Activated CD4-positive, alpha-beta T cell treated with anti-CD3 and anti-CD28 coated beads, Interleukin-2, amount 10 ng/mL, durations not matched to agents 24 days and 14 days (primary cell): ENCODE measurements at regions not wholly inside any gene's neighbourhood (a gene's known extent, or its start where the extent isn't known, plus 50 kb on each side); places are given as distances from the start of the nearest gene placed in this dataset.

Source experiments
- DNase-seq: peaks from one replicate; pipeline ENCODE4 v3.0.0; 2022
- H3K27ac Mint-ChIP-seq: one replicate; pipeline ENCODE4 v1.8.0; 2022; ENCODE audit warnings: mild to moderate bottlenecking, mixed read lengths
- H3K27me3 Mint-ChIP-seq: one replicate; pipeline ENCODE4 v1.8.0; 2022; ENCODE audit warnings: mixed read lengths
- H3K36me3 Mint-ChIP-seq: one replicate; pipeline ENCODE4 v1.8.0; 2022; ENCODE audit warnings: low read depth, mild to moderate bottlenecking, mixed read lengths
- H3K4me1 Mint-ChIP-seq: one replicate; pipeline ENCODE4 v1.8.0; 2021; ENCODE audit warnings: mixed read lengths
- H3K4me3 Mint-ChIP-seq: one replicate; pipeline ENCODE4 v1.8.0; 2022; ENCODE audit warnings: mild to moderate bottlenecking, moderate library complexity, mixed read lengths
- H3K9me3 Mint-ChIP-seq: one replicate; pipeline ENCODE4 v1.8.0; 2021; ENCODE audit warnings: mixed read lengths
- intact Hi-C: fragments of 100-400 bp; cut with micrococcal nuclease; formaldehyde crosslinking; loops from one replicate; pipeline ENCODE4 v1.15.1; 2023

GRCh38 chr5:56327809-56328208 lies 94.7 kb upstream of the ANKRD55 start:
- H3K9me3 Mint-ChIP-seq, result peaks cover 12% of the 10 kb centered on the region
- peaks cover 62% of the 10 kb centered on the region for H3K4me1 Mint-ChIP-seq
- peak overlapping the region; percentile 67 for H3K4me3 Mint-ChIP-seq
- H3K27ac Mint-ChIP-seq, result peak overlapping the region; percentile 89
- intact Hi-C loops, result loop anchor here (1.0 to 10.0 kb wide), 9 partner anchors 153 to 847 kb away; partner anchors contain the start of gene GPBP1
- DNase-seq, result peak; percentile 91
- no peaks in the 10 kb centered on the region for H3K27me3 Mint-ChIP-seq
- H3K36me3 Mint-ChIP-seq, result peaks cover 4% of the 10 kb centered on the region

- intact Hi-C loops, result loop anchor here (5.0 to 10.0 kb wide), 3 partner anchors 232 to 511 kb away; no protein-coding TSS in a partner anchor
- H3K4me1 Mint-ChIP-seq, result peaks cover 63% of the 10 kb centered on the region
- H3K27me3 Mint-ChIP-seq, result no peaks in the 10 kb centered on the region
- H3K4me3 Mint-ChIP-seq, result peak overlapping the region; percentile 65
- H3K36me3 Mint-ChIP-seq, result peaks cover 2% of the 10 kb centered on the region
- no peak for DNase-seq
- peaks cover 4% of the 10 kb centered on the region for H3K9me3 Mint-ChIP-seq
- H3K27ac Mint-ChIP-seq, result peak overlapping the region; percentile 89
These were observed 93.6 kb upstream of the ANKRD55 start for GRCh38 chr5:56326770-56327169.

DNA sequence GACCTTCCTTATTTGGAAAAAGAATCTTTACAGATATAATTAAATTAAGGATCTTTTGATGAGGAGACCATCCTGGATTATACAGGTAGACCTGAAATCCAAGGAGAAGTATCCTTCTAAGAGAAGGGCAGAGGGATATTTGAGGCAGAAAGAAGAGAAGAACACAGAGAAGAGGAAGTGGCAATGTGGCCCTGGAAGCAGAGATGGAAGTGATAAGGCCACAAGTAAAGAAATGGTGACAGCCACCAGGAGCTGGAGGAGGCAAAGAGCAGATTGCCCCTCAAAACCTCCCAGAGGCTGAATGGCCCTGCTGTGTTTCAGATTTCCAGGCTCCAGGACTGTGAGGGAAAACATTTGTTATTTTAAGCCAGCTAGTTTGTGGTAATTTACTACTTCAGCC lies 93.0 kb upstream of the ANKRD55 start:
- peaks cover 2% of the 10 kb centered on the region for H3K36me3 Mint-ChIP-seq
- intact Hi-C loops, result loop anchor here (5.0 to 10.0 kb wide), 3 partner anchors 231 to 511 kb away; no protein-coding TSS in a partner anchor
- peak overlapping the region; percentile 83 for H3K27ac Mint-ChIP-seq
- H3K4me3 Mint-ChIP-seq, result peak overlapping the region; percentile 29
- H3K4me1 Mint-ChIP-seq, result peaks cover 65% of the 10 kb centered on the region
- H3K9me3 Mint-ChIP-seq, result peaks cover 4% of the 10 kb centered on the region
- H3K27me3 Mint-ChIP-seq, result no peaks in the 10 kb centered on the region
- DNase-seq, result no peak

GRCh38 chr5:56325039-56325438 lies 91.9 kb upstream of the ANKRD55 start:
- peaks cover 2% of the 10 kb centered on the region for H3K36me3 Mint-ChIP-seq
- H3K27me3 Mint-ChIP-seq, result no peaks in the 10 kb centered on the region
- H3K9me3 Mint-ChIP-seq, result peaks cover 4% of the 10 kb centered on the region
- no peak overlapping the region for H3K4me3 Mint-ChIP-seq
- peaks cover 58% of the 10 kb centered on the region for H3K4me1 Mint-ChIP-seq
- no peak for DNase-seq
- no peak overlapping the region for H3K27ac Mint-ChIP-seq
- intact Hi-C loops, result loop anchor here (5.0 to 10.0 kb wide), 3 partner anchors 230 to 512 kb away; no protein-coding TSS in a partner anchor

DNA sequence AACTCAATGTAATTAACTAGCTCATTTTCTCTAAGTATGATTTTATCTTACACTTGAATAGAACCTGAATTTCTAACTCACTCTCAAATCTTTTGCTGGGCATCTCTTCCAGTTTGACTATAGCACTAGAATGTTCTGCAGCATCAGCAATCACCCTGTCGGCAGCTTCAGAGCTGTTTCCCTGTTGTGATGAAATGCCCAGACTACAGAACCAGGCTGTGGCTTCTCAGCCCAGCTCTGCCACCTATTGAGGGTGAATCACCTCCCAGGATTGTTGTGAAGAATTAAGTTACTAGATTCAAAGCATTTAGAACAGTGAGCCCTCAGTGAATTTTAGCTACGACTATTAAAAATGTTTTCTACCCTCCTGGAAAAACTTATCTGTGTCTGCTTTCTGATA lies 90.4 kb upstream of the ANKRD55 start:
- intact Hi-C loops, result loop anchor here (10.0 kb wide), 1 partner anchor 229 kb away; no protein-coding TSS in a partner anchor
- Mint-ChIP-seq H3K27ac (peak overlapping the region; percentile 75), H3K27me3 (no peaks in the 10 kb centered on the region), H3K4me3 (no peak overlapping the region), H3K4me1 (peaks cover 49% of the 10 kb centered on the region), H3K9me3 (peaks cover 4% of the 10 kb centered on the region), H3K36me3 (peaks cover 2% of the 10 kb centered on the region)
- no peak for DNase-seq

DNA sequence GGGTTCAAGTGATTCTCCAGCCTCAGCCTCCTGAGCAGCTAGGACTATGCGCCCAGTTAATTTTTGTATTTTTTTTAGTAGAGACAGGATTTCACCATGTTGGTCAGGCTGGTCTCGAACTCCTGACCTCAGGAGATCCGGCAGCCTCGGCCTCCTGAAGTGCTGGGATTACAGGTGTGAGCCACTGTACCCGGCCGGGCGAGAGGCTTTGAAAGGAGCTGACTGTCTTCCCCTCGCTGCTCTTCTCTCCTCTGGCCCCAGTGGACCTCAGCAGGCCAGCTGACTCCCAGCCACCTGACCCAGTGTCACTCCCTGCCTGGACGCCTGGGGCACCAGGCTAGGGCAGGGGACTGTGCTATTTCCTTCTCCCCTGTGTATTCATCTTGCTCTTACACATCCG lies 89.5 kb upstream of the ANKRD55 start:
- intact Hi-C loops, result loop anchor here (10.0 kb wide), 1 partner anchor 228 kb away; no protein-coding TSS in a partner anchor
- Mint-ChIP-seq H3K4me3 (no peak overlapping the region), H3K27ac (no peak overlapping the region), H3K9me3 (peaks cover 4% of the 10 kb centered on the region), H3K27me3 (no peaks in the 10 kb centered on the region), H3K4me1 (peaks cover 43% of the 10 kb centered on the region), H3K36me3 (peaks cover 2% of the 10 kb centered on the region)
- DNase-seq, result no peak

DNA sequence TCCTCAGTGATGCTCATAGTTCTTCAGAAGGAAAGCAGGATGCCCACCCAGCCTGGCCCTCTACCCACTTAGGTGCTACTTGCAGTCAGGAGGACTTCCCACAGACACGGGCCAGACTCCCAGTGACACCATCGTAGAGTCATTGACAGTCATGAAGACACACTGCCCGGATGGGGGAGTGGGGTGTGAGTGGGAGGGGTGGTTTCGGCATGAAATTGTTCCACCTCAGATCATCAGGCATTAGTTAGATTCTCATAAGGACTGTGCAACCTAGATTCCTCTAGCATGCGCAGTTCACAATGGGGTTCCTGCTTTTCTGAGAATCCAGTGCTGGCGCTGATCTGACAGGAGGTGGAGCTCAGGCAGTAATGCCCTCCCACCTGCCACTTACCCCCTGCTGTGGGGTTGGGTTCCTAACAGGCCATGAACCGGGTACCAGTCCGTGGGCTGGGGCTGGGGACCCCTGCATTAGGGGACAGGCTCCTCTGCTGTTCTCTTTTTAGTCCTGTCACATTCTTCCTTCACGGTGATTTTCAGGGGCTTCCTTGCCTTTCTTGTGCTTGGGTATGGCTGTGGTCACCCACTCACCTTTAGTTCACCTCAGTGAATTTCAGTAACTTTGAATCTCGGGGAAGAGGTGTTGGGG lies 88.2 kb upstream of the ANKRD55 start:
- Mint-ChIP-seq H3K4me1 (peaks cover 35% of the 10 kb centered on the region), H3K9me3 (no peaks in the 10 kb centered on the region), H3K27me3 (no peaks in the 10 kb centered on the region), H3K4me3 (no peak overlapping the region), H3K27ac (no peak overlapping the region), H3K36me3 (no peaks in the 10 kb centered on the region)
- DNase-seq, result no peak
- intact Hi-C loops, result loop anchor here (10.0 kb wide), 1 partner anchor 227 kb away; no protein-coding TSS in a partner anchor

DNA sequence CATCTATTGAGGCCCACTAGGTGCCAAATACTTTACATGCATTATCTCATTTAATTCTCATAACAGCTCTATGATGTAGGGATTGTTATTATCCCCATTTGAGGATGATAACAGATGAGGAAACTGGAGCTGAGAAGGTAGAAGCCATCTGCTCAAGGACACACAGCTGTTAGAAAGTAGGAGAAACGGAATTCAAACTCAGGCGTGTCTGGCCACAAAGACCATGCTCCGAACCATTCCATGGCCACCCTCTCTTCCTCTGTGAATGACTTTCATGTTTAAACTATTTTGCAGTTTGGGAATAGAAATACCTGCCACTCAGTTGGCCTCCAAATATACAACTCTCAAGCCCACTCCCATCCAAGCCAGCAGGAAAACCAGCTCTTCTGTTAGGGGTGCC lies 87.6 kb upstream of the ANKRD55 start:
- H3K9me3 Mint-ChIP-seq, result no peaks in the 10 kb centered on the region
- DNase-seq, result no peak
- H3K36me3 Mint-ChIP-seq, result no peaks in the 10 kb centered on the region
- H3K4me1 Mint-ChIP-seq, result peaks cover 30% of the 10 kb centered on the region
- H3K27me3 Mint-ChIP-seq, result no peaks in the 10 kb centered on the region
- intact Hi-C loops, result loop anchor here (10.0 kb wide), 1 partner anchor 226 kb away; no protein-coding TSS in a partner anchor
- no peak overlapping the region for H3K27ac Mint-ChIP-seq
- H3K4me3 Mint-ChIP-seq, result no peak overlapping the region

- Mint-ChIP-seq H3K27me3 (no peaks in the 10 kb centered on the region), H3K9me3 (no peaks in the 10 kb centered on the region), H3K4me1 (peaks cover 25% of the 10 kb centered on the region), H3K36me3 (no peaks in the 10 kb centered on the region), H3K27ac (no peak overlapping the region), H3K4me3 (no peak overlapping the region)
- DNase-seq, result no peak
- intact Hi-C loops, result loop anchor here (10.0 kb wide), 1 partner anchor 225 kb away; no protein-coding TSS in a partner anchor
These were observed 86.5 kb upstream of the ANKRD55 start for GRCh38 chr5:56319526-56320181.

- intact Hi-C loops, result no loop called here
- Mint-ChIP-seq H3K27ac (no peak overlapping the region), H3K9me3 (no peaks in the 10 kb centered on the region), H3K4me3 (no peak overlapping the region), H3K4me1 (peaks cover 26% of the 10 kb centered on the region), H3K36me3 (no peaks in the 10 kb centered on the region), H3K27me3 (no peaks in the 10 kb centered on the region)
- no peak for DNase-seq
These were observed 84.9 kb upstream of the ANKRD55 start for GRCh38 chr5:56317923-56318561.

GRCh38 chr5:56316299-56316994 lies 83.3 kb upstream of the ANKRD55 start:
- intact Hi-C loops, result no loop called here
- Mint-ChIP-seq H3K27me3 (no peaks in the 10 kb centered on the region), H3K27ac (no peak overlapping the region), H3K4me1 (peaks cover 25% of the 10 kb centered on the region), H3K36me3 (no peaks in the 10 kb centered on the region), H3K9me3 (no peaks in the 10 kb centered on the region), H3K4me3 (no peak overlapping the region)
- no peak for DNase-seq

GRCh38 chr5:56314529-56314928 lies 81.4 kb upstream of the ANKRD55 start:
- H3K4me3 Mint-ChIP-seq, result no peak overlapping the region
- no peaks in the 10 kb centered on the region for H3K27me3 Mint-ChIP-seq
- no peaks in the 10 kb centered on the region for H3K36me3 Mint-ChIP-seq
- peaks cover 6% of the 10 kb centered on the region for H3K9me3 Mint-ChIP-seq
- intact Hi-C loops, result no loop called here
- DNase-seq, result no peak
- no peak overlapping the region for H3K27ac Mint-ChIP-seq
- H3K4me1 Mint-ChIP-seq, result peaks cover 19% of the 10 kb centered on the region

GRCh38 chr5:56313596-56313995 lies 80.5 kb upstream of the ANKRD55 start:
- H3K4me3 Mint-ChIP-seq, result no peak overlapping the region
- no peak overlapping the region for H3K27ac Mint-ChIP-seq
- intact Hi-C loops, result loop anchor here (1.0 kb wide), 1 partner anchor 16 kb away; no protein-coding TSS in a partner anchor
- peaks cover 11% of the 10 kb centered on the region for H3K9me3 Mint-ChIP-seq
- no peak for DNase-seq
- no peaks in the 10 kb centered on the region for H3K27me3 Mint-ChIP-seq
- H3K36me3 Mint-ChIP-seq, result no peaks in the 10 kb centered on the region
- peaks cover 14% of the 10 kb centered on the region for H3K4me1 Mint-ChIP-seq
